ENCODE measurements at regions not wholly inside any gene's neighbourhood (a gene's known extent, or its start where the extent isn't known, plus 50 kb on each side); places are given as distances from the start of the nearest gene placed in this dataset.

DNA sequence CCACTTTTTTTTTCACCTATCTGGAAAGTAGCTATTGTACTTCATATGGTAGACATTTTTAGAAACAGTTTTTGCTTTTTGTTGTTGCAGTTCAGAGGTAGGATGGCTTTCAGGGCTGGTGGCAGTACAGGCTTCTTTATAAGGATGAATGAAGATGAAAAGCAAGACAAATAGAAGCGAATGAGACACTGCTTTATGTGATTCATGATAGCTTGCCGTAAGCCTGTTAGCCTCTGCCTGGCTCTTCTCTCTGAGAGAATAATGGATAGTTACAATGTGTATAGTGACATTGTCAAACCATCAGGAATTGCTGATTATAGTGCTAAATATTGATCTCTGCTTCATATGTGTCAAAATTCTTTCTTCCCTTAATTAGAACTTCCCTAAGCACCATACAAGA, 173.7 kb downstream of the NR4A2 start:
- TF ChIP-seq, protein P1, sequence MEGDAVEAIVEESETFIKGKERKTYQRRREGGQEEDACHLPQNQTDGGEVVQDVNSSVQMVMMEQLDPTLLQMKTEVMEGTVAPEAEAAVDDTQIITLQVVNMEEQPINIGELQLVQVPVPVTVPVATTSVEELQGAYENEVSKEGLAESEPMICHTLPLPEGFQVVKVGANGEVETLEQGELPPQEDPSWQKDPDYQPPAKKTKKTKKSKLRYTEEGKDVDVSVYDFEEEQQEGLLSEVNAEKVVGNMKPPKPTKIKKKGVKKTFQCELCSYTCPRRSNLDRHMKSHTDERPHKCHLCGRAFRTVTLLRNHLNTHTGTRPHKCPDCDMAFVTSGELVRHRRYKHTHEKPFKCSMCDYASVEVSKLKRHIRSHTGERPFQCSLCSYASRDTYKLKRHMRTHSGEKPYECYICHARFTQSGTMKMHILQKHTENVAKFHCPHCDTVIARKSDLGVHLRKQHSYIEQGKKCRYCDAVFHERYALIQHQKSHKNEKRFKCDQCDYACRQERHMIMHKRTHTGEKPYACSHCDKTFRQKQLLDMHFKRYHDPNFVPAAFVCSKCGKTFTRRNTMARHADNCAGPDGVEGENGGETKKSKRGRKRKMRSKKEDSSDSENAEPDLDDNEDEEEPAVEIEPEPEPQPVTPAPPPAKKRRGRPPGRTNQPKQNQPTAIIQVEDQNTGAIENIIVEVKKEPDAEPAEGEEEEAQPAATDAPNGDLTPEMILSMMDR (IDR thresholded peaks at IDR 0.05; ENCODE audit: unreplicated experiment): no peak
- no peaks in the 10 kb centered on the region for H3K4me1 Mint-ChIP-seq
- H3K36me3 Mint-ChIP-seq: no peaks in the 10 kb centered on the region
- DNase-seq (ENCODE audit: low spot score in 2 of 2, unreplicated experiment in 2 of 2): no peak
- H3K4me3 Mint-ChIP-seq: no peak overlapping the region
- no peaks in the 10 kb centered on the region for H3K9me3 Mint-ChIP-seq
- H3K27ac Mint-ChIP-seq: no peak overlapping the region
- H3K27me3 Mint-ChIP-seq (ENCODE audit: low read depth): no peaks in the 10 kb centered on the region

DNA sequence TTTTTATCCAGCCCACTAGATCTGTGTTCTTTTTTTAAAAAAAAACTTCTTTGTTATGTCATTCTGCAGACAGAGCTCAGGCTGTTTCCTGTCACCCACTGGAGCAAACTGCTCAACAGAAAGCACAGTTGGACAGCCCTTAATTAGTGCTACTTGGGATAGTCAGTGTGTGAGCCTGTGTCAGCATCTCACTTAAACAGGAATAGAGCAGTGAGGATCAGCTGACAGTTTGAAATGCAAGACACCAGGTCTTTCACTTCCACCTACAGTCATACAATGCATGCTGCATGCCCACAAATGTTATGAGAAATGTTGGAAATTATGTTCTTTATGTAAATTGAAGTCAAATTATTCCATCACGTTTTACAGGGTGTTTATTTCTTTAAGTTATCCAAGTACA, 174.9 kb downstream of the NR4A2 start:
- no peak for DNase-seq (ENCODE audit: low spot score in 2 of 2, unreplicated experiment in 2 of 2)
- H3K9me3 Mint-ChIP-seq: no peaks in the 10 kb centered on the region
- no peaks in the 10 kb centered on the region for H3K4me1 Mint-ChIP-seq
- TF ChIP-seq, protein P1 (IDR thresholded peaks at IDR 0.05; ENCODE audit: unreplicated experiment): no peak
- H3K36me3 Mint-ChIP-seq: no peaks in the 10 kb centered on the region
- H3K27me3 Mint-ChIP-seq (ENCODE audit: low read depth): no peaks in the 10 kb centered on the region
- no peak overlapping the region for H3K4me3 Mint-ChIP-seq
- H3K27ac Mint-ChIP-seq: no peak overlapping the region

DNA sequence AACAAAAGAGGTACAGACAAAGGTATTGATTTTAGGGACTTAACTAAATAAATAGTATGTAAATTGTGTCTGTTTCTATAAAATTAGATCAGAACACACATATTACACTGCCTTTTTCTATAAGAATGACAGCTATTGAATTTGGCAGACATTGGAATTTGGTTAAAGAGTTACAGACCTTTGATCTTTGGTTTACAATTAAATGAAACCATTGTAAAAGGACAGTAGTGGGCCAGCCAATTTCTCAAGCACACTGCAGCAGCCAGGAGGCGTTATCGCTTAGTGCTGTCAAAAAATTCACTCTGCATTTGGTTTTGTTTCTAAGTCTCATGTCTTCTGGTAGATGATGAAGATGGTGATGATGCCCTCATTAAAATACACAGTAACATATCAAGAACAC, 175.9 kb downstream of the NR4A2 start:
- Mint-ChIP-seq H3K9me3 (no peaks in the 10 kb centered on the region), H3K4me1 (no peaks in the 10 kb centered on the region), H3K27me3 (ENCODE audit: low read depth) (no peaks in the 10 kb centered on the region), H3K27ac (no peak overlapping the region), H3K36me3 (no peaks in the 10 kb centered on the region), H3K4me3 (no peak overlapping the region)
- TF ChIP-seq, protein P1 (IDR thresholded peaks at IDR 0.05; ENCODE audit: unreplicated experiment): no peak
- no peak for DNase-seq (ENCODE audit: low spot score in 2 of 2, unreplicated experiment in 2 of 2)

DNA sequence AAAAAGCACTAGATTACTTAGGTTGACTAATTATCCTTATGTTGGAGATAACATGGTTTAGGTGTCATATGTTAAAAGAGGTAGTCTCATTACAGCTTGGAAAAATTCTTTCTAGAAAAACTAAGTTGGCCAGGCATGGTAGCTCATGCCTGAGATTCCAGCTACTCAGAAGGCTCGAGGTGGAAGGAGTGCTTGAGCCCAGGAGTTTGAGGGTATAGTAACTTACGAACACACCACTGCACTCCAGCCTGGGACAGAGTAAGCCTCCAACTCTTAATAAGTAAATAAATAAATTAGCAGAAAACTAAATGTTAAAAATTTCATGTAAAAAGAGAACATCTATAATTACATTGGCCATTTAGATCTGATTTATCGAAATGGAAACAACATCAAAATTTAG, 177.2 kb downstream of the NR4A2 start:
- TF ChIP-seq, protein P1 (IDR thresholded peaks at IDR 0.05; ENCODE audit: unreplicated experiment): no peak
- Mint-ChIP-seq H3K27ac (no peak overlapping the region), H3K9me3 (peaks cover 5% of the 10 kb centered on the region), H3K36me3 (no peaks in the 10 kb centered on the region), H3K27me3 (ENCODE audit: low read depth) (no peaks in the 10 kb centered on the region), H3K4me1 (no peaks in the 10 kb centered on the region), H3K4me3 (no peak overlapping the region)
- no peak for DNase-seq (ENCODE audit: low spot score in 2 of 2, unreplicated experiment in 2 of 2)

DNA sequence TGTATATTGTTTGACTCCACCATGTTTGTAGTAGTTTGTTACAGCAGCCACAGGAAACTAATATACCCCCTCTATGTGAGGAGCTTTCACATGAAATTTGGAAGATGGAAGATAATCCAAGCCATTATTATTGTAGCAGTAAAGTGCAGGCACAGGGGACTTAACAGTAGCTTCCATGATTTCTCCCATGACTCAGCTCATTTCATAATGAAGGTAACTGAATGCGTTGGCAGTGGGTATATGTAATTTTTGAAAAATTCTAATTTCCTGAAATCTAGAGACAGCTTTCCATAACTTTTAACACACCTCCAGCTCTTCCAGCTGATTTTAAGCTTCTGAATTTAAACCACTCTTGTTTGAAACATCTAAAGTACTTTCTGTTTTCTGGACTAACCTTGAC, 181.2 kb downstream of the NR4A2 start:
- TF ChIP-seq, protein P1 (IDR thresholded peaks at IDR 0.05; ENCODE audit: unreplicated experiment): no peak
- Mint-ChIP-seq H3K36me3 (peaks cover 6% of the 10 kb centered on the region), H3K27me3 (ENCODE audit: low read depth) (no peaks in the 10 kb centered on the region), H3K4me3 (no peak overlapping the region), H3K4me1 (peaks cover 10% of the 10 kb centered on the region), H3K9me3 (peaks cover 8% of the 10 kb centered on the region), H3K27ac (no peak overlapping the region)
- DNase-seq (ENCODE audit: low spot score in 2 of 2, unreplicated experiment in 2 of 2): no peak

Data from mesothelial cell of epicardium (in vitro differentiated cells).